Left ventricle myocardium inferior (tissue), 1 donor: ENCODE measurements at regions not wholly inside any gene's neighbourhood (a gene's known extent, or its start where the extent isn't known, plus 50 kb on each side); places are given as distances from the start of the nearest gene placed in this dataset.
A peak's percentile ranks its signal among the peaks of the same experiment; 100 is the strongest.

Experiments
- DNase-seq: peaks from one replicate; pipeline ENCODE4 v3.0.0-alpha.2; 2020
- H3K27ac ChIP-seq: fragments of 200-600 bp; replicated peaks from 2 replicates; pipeline ENCODE4 v1.8.0; 2021
- H3K27me3 ChIP-seq: fragments of 200-600 bp; 2 replicates; pipeline ENCODE4 v1.8.0; 2021; ENCODE audit warnings: low read depth
- H3K36me3 ChIP-seq: fragments of 200-600 bp; 2 replicates; pipeline ENCODE4 v1.8.0; 2021
- H3K4me1 ChIP-seq: fragments of 200-600 bp; 2 replicates; pipeline ENCODE4 v1.8.0; 2021
- H3K4me3 ChIP-seq: fragments of 200-600 bp; 2 replicates; pipeline ENCODE4 v1.8.0; 2021; ENCODE audit warnings: mild to moderate bottlenecking, moderate library complexity
- H3K9me3 ChIP-seq: fragments of 200-600 bp; replicated peaks from 2 replicates; pipeline ENCODE4 v1.8.0; 2021
- intact Hi-C: fragments of 100-400 bp; cut with micrococcal nuclease; formaldehyde crosslinking; loops from one replicate; pipeline ENCODE4 v1.11.0; 2022
- TF ChIP-seq, protein P1 (sequence below): fragments of 200-600 bp; IDR thresholded peaks from 2 replicates; pipeline ENCODE4 v1.8.0; 2021; ENCODE audit warnings: antibody characterized with exemption, mild to moderate bottlenecking, borderline replicate concordance
- donor health status: DM: no; HTN: yes; CAD: no; lungs with severe emphysema.

DNA sequence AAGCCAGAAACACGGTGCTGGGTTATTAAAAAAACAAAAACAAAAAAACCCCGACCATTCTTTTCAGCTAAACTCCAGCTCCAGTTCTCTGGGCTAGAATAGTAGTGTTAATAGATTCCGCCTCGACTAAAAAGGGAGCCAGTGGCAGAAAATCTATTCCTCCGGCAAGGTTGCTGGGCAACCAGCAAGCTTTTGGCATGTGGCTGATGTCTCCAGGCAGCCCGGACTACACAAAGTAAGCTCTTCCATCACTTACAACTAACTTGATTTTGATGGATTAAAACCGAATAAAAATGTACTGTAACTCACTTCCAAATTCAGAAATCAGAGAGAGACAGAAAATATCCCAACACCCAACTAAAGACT lies 126.4 kb upstream of the FOXN3 start:
- H3K36me3 ChIP-seq = no peaks in the 10 kb centered on the region
- DNase-seq = no peak
- TF ChIP-seq, protein P1, sequence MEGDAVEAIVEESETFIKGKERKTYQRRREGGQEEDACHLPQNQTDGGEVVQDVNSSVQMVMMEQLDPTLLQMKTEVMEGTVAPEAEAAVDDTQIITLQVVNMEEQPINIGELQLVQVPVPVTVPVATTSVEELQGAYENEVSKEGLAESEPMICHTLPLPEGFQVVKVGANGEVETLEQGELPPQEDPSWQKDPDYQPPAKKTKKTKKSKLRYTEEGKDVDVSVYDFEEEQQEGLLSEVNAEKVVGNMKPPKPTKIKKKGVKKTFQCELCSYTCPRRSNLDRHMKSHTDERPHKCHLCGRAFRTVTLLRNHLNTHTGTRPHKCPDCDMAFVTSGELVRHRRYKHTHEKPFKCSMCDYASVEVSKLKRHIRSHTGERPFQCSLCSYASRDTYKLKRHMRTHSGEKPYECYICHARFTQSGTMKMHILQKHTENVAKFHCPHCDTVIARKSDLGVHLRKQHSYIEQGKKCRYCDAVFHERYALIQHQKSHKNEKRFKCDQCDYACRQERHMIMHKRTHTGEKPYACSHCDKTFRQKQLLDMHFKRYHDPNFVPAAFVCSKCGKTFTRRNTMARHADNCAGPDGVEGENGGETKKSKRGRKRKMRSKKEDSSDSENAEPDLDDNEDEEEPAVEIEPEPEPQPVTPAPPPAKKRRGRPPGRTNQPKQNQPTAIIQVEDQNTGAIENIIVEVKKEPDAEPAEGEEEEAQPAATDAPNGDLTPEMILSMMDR = no peak
- intact Hi-C loops = no loop called here
- no peak overlapping the region for H3K4me3 ChIP-seq
- H3K9me3 ChIP-seq = no peaks in the 10 kb centered on the region
- H3K27me3 ChIP-seq = no peaks in the 10 kb centered on the region
- H3K27ac ChIP-seq = peak overlapping the region; percentile 16
- H3K4me1 ChIP-seq = peaks cover 15% of the 10 kb centered on the region

DNA sequence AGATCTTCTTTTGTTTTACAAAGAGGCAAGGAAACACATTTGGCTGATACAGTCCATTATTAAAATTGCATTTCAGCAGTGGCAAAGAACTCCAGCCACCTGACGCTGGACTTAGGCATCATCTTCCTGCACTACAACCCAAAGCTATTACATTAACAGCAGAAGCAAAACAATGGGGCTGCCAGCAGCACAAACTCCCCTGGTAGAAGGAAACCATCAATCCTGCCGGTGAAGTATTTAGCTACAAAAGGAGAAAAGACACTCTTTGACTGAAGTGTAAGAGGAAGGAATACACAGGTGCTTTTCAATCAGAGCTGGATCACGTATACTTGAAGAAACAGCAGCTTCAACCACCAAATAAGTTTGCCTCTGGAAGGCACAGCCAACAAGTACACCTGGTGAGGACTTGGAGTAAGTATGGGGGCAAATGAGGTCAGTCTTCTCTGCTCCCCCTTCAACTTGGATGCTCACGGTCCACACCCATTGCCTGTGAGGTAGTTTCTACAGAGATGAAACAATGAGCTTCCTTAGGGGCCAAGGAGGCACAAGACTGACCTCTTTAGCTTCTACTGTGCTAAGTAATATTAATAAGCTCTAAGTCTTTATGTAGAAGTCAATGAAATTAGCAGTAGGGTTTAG lies 125.9 kb upstream of the FOXN3 start:
- Histone ChIP-seq H3K27me3 (no peaks in the 10 kb centered on the region), H3K36me3 (no peaks in the 10 kb centered on the region), H3K4me1 (peaks cover 15% of the 10 kb centered on the region), H3K4me3 (no peak overlapping the region), H3K27ac (peak overlapping the region; percentile 16), H3K9me3 (no peaks in the 10 kb centered on the region)
- TF ChIP-seq, protein P1 = no peak
- DNase-seq = no peak
- intact Hi-C loops = no loop called here

DNA sequence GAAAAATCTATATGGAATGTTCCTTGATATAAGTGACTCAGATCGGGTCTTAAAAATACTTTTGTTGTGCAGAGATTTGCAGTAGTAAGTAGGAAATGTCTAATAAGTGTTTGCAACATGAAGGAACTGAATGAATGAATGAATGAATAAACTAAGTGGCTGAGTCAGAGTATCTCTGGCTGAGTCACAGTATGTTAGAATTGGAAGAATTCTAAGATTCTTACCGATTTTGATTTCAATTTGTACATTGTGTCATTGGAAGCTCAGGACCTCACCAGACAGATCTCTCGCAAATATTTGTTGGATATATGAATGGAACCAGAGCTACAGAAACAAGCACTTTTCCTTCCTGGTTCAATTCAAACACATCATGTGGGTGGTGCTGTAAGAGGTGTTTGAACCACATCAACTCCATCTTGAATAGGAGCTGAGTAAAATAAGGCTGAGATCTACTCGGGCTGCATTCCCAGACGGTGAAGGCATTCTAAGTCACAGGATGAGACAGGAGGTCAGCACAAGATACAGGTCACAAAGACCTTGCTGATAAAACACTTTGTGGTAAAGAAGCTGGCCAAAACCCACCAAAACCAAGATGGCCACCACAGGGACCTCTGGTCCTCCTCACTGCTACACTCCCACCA lies 123.9 kb upstream of the FOXN3 start:
- intact Hi-C loops = no loop called here
- H3K27ac ChIP-seq = no peak overlapping the region
- no peaks in the 10 kb centered on the region for H3K36me3 ChIP-seq
- H3K27me3 ChIP-seq = no peaks in the 10 kb centered on the region
- H3K9me3 ChIP-seq = no peaks in the 10 kb centered on the region
- peaks cover 17% of the 10 kb centered on the region for H3K4me1 ChIP-seq
- TF ChIP-seq, protein P1 = no peak
- H3K4me3 ChIP-seq = no peak overlapping the region
- DNase-seq = no peak

DNA sequence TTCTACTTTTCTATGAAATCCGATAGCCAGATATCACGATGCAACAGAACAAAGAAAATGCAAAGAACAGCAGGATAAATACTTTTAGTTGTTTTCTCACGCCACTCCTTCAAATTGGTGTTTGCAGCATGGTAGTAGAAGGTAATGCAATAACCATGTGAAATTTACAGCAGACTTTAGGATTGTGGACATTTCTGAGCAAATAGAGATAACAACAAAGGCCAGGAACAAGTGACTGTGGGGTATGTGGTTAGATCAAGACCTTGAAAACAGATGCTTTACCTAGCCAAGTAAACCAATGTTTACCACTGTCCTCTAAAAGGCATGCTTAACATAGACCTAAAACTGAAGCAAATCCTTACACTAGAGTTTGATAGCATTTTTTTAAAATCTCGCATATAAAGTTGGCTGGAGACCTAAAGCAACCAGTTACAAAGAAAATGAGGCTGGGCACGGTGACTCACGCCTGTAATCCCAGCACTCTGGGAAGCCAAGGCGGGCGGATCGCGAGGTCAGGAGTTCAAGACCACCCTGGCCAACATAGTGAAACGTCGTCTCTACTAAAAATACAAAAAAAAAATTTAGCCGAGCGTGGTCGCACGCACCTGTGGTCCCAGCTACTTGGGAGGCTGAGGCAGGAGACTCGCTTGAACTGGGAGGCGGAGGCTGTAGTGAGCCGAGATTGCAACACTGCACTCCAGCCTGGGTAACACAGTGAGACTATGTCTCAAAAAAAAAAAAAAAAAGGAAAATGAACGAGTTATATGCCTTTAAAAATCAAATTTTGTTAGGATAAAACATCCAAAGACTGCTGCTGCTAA lies 123.2 kb upstream of the FOXN3 start:
- no peak for DNase-seq
- intact Hi-C loops = no loop called here

DNA sequence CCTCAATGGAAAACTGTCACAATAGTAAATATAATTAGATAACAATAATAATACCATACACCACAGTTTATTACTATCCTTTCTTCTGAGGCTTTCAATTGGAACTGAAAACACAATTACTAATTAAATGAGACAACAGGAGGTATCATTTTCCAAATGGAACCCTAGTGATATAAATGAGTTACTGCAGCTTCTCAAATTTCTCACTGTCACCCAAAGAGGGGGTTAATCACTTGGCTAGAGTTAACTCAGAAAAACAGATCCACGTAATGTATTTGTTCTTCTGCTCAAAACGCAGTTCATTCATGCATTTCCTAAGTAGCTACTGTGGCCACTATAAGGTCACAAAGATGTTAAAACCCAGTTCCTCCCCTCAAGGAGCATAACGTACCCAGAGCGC lies 120.9 kb upstream of the FOXN3 start:
- intact Hi-C loops = no loop called here
- TF ChIP-seq, protein P1 = no peak
- H3K4me3 ChIP-seq = no peak overlapping the region
- no peak for DNase-seq
- no peaks in the 10 kb centered on the region for H3K27me3 ChIP-seq
- H3K27ac ChIP-seq = no peak overlapping the region
- H3K4me1 ChIP-seq = peaks cover 22% of the 10 kb centered on the region
- no peaks in the 10 kb centered on the region for H3K36me3 ChIP-seq
- no peaks in the 10 kb centered on the region for H3K9me3 ChIP-seq

More for the DNA sequence above, 123.2 kb upstream of the FOXN3 start:
- Histone ChIP-seq H3K4me1 (peaks cover 25% of the 10 kb centered on the region), H3K9me3 (no peaks in the 10 kb centered on the region), H3K4me3 (no peak overlapping the region), H3K36me3 (no peaks in the 10 kb centered on the region), H3K27ac (no peak overlapping the region), H3K27me3 (no peaks in the 10 kb centered on the region)
- TF ChIP-seq, protein P1 = no peak
